Peyer's patch (tissue), 4 donors: ENCODE measurements at regions not wholly inside any gene's neighbourhood (a gene's known extent, or its start where the extent isn't known, plus 50 kb on each side); places are given as distances from the start of the nearest gene placed in this dataset.

Experiments
- CTCF ChIP-seq, 6 experiments: fragments of 450-650 bp in 4 of 6; fragments of 200-600 bp in 2 of 6; sonication (generic) in 1 of 6; IDR thresholded peaks; one replicate each; pipeline ENCODE4 v1.5.1; 2017 to 2019; ENCODE audit warnings: antibody characterized with exemption in 6 of 6, mild to moderate bottlenecking in 3 of 6, moderate library complexity in 1 of 6
- POLR2A ChIP-seq, 2 donors: fragments of 450-650 bp; IDR thresholded peaks; one replicate each; pipeline ENCODE4 v1.5.1; 2017; ENCODE audit warnings: antibody characterized with exemption in 2 of 2, mild to moderate bottlenecking in 2 of 2, moderate library complexity in 2 of 2

GRCh38 chr5:52360985-52361384, 426.7 kb upstream of the ITGA1 start:
- TF ChIP-seq CTCF (IDR thresholded peaks at IDR 0.05) (no peak), POLR2A (IDR thresholded peaks at IDR 0.05) (no peak)
